ENCODE measurements at regions not wholly inside any gene's neighbourhood (a gene's known extent, or its start where the extent isn't known, plus 50 kb on each side); places are given as distances from the start of the nearest gene placed in this dataset.

DNA sequence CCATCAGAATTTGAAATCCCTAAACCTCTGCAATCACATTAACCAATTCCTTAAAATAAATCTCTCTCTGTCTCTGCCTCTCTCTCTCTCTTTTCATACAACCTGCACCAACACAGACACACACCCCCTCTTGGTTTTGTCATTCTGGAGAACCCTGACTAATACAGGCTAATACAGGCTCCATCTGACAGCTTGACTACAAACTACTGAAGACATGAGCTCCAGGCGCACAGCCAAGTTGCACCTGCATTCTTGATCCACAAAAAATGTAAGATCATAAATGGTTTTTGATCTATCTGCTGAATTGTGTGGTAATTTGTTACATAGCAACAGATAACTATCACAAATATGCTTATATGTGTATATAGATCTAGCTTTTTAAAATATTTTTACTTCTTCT lies 2414.2 kb downstream of the PCDH7 start:
- TF ChIP-seq, protein P1, sequence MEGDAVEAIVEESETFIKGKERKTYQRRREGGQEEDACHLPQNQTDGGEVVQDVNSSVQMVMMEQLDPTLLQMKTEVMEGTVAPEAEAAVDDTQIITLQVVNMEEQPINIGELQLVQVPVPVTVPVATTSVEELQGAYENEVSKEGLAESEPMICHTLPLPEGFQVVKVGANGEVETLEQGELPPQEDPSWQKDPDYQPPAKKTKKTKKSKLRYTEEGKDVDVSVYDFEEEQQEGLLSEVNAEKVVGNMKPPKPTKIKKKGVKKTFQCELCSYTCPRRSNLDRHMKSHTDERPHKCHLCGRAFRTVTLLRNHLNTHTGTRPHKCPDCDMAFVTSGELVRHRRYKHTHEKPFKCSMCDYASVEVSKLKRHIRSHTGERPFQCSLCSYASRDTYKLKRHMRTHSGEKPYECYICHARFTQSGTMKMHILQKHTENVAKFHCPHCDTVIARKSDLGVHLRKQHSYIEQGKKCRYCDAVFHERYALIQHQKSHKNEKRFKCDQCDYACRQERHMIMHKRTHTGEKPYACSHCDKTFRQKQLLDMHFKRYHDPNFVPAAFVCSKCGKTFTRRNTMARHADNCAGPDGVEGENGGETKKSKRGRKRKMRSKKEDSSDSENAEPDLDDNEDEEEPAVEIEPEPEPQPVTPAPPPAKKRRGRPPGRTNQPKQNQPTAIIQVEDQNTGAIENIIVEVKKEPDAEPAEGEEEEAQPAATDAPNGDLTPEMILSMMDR (IDR thresholded peaks at IDR 0.05 in 2 of 3, conservative IDR thresholded peaks at IDR 0.05 in 1 of 3; ENCODE audit: borderline replicate concordance in 1 of 3, insufficient read depth in 1 of 3, low read depth in 2 of 3, low read length in 2 of 3), result no peak
- TF ChIP-seq EGR1 (IDR thresholded peaks at IDR 0.05; ENCODE audit: low read depth) (no peak), EZH2 (IDR thresholded peaks at IDR 0.05) (no peak), EZH2phosphoT487 (IDR thresholded peaks at IDR 0.05; ENCODE audit: borderline replicate concordance) (no peak), SIN3A (IDR thresholded peaks at IDR 0.05; ENCODE audit: low read depth) (no peak)
- TF ChIP-seq, protein P2, sequence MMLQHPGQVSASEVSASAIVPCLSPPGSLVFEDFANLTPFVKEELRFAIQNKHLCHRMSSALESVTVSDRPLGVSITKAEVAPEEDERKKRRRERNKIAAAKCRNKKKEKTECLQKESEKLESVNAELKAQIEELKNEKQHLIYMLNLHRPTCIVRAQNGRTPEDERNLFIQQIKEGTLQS (IDR thresholded peaks at IDR 0.05), result no peak
- TF ChIP-seq, protein P3, sequence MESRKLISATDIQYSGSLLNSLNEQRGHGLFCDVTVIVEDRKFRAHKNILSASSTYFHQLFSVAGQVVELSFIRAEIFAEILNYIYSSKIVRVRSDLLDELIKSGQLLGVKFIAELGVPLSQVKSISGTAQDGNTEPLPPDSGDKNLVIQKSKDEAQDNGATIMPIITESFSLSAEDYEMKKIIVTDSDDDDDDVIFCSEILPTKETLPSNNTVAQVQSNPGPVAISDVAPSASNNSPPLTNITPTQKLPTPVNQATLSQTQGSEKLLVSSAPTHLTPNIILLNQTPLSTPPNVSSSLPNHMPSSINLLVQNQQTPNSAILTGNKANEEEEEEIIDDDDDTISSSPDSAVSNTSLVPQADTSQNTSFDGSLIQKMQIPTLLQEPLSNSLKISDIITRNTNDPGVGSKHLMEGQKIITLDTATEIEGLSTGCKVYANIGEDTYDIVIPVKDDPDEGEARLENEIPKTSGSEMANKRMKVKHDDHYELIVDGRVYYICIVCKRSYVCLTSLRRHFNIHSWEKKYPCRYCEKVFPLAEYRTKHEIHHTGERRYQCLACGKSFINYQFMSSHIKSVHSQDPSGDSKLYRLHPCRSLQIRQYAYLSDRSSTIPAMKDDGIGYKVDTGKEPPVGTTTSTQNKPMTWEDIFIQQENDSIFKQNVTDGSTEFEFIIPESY (IDR thresholded peaks at IDR 0.05; ENCODE audit: extremely low read depth, insufficient replicate concordance, low read length), result no peak

Data from HCT116 (cell line).